GM19467 (cell line): ENCODE measurements at regions not wholly inside any gene's neighbourhood (a gene's known extent, or its start where the extent isn't known, plus 50 kb on each side); places are given as distances from the start of the nearest gene placed in this dataset.
"Not testable (repeated sequence)": the region's sequence is repeated elsewhere in the genome, so short reads cannot be mapped to it uniquely, and the experiment has no call there.

Experiments used
- ATAC-seq: cut with Tn5 transposase; IDR thresholded peaks from one replicate; pipeline ENCODE4 v1.9.1; 2021; ENCODE audit warnings: mild to moderate bottlenecking, moderate library complexity; ENCODE audit not compliant: unreplicated experiment

- ATAC-seq, result no peak
Observed at GRCh38 chr5:91491229-91491628, 108.1 kb upstream of the ARRDC3 start.

GRCh38 chr5:91490316-91490715 is 107.2 kb upstream of the ARRDC3 start:
- no peak for ATAC-seq

GRCh38 chr5:91487420-91487819 is 104.3 kb upstream of the ARRDC3 start:
- no peak for ATAC-seq

- ATAC-seq, result no peak
Observed at GRCh38 chr5:91486638-91487037, 103.5 kb upstream of the ARRDC3 start.

- ATAC-seq, result no peak
Observed at GRCh38 chr5:91484662-91485061, 101.5 kb upstream of the ARRDC3 start.

- ATAC-seq, result not testable (repeated sequence)
Observed at GRCh38 chr5:91479376-91479775, 96.3 kb upstream of the ARRDC3 start.

- no peak for ATAC-seq
Observed at GRCh38 chr5:91478096-91478495, 95.0 kb upstream of the ARRDC3 start.

- ATAC-seq, result no peak
Observed at GRCh38 chr5:91477408-91477807, 94.3 kb upstream of the ARRDC3 start.

GRCh38 chr5:91474201-91474600 is 91.1 kb upstream of the ARRDC3 start:
- ATAC-seq, result no peak

GRCh38 chr5:91472631-91473030 is 89.5 kb upstream of the ARRDC3 start:
- no peak for ATAC-seq

- ATAC-seq, result no peak
Observed at GRCh38 chr5:91469517-91470165, 86.5 kb upstream of the ARRDC3 start.

- no peak for ATAC-seq
Observed at GRCh38 chr5:91468651-91469422, 85.7 kb upstream of the ARRDC3 start.

- no peak for ATAC-seq
Observed at GRCh38 chr5:91464886-91465646, 81.9 kb upstream of the ARRDC3 start.

GRCh38 chr5:91457681-91458058 is 74.6 kb upstream of the ARRDC3 start:
- ATAC-seq, result no peak

GRCh38 chr5:91456928-91457680 is 74.0 kb upstream of the ARRDC3 start:
- no peak for ATAC-seq

- ATAC-seq, result no peak
Observed at GRCh38 chr5:91449083-91449482, 66.0 kb upstream of the ARRDC3 start.

- ATAC-seq, result not testable (repeated sequence)
Observed at GRCh38 chr5:91448079-91448478, 65.0 kb upstream of the ARRDC3 start.

- ATAC-seq, result not testable (repeated sequence)
Observed at GRCh38 chr5:91446880-91447279, 63.8 kb upstream of the ARRDC3 start.

GRCh38 chr5:91443761-91444467 is 60.8 kb upstream of the ARRDC3 start:
- no peak for ATAC-seq

GRCh38 chr5:91443023-91443422 is 59.9 kb upstream of the ARRDC3 start:
- ATAC-seq, result no peak
